ENCODE measurements at regions not wholly inside any gene's neighbourhood (a gene's known extent, or its start where the extent isn't known, plus 50 kb on each side); places are given as distances from the start of the nearest gene placed in this dataset.

DNA sequence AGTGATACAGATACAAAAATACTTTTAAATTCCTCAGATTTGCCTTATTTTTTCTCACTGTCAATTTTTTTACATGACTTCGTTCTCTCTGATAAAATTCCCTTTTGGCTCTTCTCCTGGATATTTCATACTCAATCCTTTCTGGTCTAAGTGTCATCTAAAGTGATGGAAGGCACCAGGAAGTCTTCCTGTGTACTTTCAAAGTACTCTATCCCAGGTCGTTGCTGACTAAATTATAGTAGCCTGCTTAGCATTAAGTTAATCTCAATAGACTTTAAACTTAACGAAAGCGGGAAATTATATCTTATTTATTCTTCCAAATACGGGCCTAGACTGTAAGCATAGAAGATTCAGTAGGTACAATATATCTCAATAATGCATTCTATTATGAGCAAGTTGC is 67.8 kb downstream of the CASP12 start:
- DNase-seq = no peak

DNA sequence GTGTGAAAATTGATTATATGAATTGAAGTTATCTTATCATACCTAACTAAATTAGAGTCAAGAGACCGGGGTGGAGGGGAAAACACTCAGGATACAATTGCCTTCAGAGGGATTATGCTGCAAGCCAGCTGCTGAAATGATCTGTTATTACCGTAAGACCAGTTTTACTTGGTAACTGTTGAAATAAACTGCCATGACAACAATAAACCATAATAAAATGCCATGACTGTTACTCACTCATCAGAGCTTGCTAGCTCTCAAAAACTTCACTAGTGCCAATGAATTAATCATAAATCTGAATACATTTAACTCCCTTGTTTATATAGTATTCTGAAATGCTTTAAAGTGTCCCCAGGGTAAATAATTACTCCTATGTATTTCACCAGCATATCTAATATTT is 68.2 kb downstream of the CASP12 start:
- DNase-seq = no peak

DNA sequence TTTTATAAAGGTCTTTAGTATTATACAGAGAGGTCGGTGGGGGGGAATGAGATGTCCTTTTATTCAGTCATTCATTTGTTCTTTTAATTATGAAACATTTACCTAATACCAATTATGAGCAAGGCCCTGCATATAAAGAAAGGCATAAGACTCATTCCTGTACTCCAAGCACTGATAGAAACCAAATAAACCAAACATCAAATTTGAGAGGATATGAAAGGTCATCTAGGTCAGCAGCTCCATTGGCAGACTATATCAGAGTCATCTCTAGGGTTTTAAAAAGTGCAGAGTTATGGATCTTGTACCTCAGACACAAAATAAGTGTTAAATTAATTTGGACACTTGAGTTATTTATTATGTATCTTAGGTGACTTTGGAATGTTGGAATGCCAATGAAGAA is 71.5 kb downstream of the CASP12 start:
- DNase-seq = no peak

DNA sequence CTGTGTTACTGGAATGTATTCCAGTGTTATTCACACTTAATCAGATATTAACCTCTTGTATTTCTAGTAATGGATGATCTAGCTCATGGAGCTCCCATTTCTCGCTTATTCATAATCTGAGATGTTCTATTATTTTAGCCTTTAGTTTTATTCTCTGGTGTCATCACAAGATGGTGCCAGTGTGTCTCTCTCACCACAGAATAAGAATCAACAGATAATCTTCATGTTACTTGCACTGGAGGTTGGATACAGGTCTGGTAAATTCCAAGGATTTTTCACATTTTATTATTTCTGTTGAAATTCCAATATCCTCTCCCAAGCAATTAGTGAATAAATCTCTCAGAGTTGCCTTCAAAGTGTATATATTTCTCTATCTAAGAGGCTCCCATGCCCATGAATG is 74.6 kb downstream of the CASP12 start:
- no peak for DNase-seq

DNA sequence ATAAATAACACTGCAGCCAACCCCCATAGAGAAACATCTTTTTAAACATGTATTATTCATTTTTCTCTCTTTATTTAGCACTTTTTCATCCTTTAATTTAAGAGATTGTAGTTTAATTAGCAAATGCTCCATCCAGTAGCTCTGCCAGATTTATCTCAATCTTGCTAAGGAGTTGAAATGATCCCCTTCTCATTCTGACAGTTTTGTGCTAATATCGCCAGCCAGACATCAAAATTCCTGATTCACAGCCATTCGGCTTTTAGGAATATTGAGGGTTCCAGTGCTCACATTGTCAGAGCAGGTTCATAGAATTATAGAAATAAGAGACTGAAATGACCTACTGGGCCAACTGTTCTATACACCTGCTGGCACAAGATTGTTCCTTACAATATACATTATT is 77.8 kb downstream of the CASP12 start:
- DNase-seq = no peak

DNA sequence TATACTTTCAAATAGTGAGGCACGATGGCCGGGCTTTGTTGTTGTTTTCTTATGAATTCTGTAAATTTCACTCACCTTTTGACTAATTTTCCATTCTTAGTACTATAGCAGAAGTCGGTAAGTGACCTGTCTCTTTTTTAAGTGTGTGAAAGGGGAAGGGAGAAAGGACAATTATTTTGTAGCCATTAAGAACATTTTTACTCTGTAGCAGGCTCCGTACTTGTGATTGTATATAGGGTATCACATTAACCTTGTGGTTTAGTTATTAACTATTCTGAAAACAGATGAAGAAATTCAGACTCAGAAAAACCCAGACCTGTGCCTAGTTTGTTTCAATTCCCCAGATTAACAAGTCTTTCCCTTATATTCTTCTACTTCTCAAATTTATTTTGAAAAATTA is 78.7 kb downstream of the CASP12 start:
- no peak for DNase-seq

DNA sequence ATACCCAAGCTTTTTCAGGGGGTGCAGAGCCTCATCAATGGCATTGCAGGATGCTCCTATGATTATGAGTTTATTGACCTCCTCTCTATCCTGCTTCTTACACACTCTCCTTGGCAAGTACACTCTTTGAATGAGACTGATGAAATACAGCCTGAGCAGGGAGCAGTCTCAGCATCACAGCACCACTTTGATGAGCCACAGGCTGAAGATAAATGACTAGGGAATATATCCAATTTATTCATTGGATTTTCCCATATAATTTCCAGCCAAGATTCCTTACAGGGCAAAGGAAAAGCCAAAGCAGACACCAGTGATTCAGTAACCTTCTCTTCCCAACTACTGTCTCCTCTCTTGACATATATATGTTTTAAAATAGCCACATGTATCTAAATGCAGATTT is 79.2 kb downstream of the CASP12 start:
- no peak for DNase-seq

DNA sequence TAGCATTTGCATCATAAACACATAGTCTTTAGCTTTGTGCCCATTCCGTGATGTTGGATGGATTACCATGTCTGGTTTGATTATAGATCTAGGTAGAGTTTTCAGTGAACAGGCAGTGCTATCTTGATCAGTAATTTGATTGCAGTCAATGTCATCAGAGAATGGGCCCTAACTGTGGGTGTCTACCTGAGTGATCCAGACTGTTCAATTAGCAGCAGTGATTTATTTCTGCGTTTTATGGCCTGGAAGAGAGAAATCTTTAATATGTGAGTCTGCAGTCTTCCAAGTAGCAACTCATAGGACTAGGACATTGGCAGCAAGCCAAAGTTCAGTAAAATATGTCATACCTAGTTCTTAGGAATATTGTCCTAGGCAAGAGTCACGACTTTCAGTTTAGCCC is 80.3 kb downstream of the CASP12 start:
- no peak for DNase-seq

DNA sequence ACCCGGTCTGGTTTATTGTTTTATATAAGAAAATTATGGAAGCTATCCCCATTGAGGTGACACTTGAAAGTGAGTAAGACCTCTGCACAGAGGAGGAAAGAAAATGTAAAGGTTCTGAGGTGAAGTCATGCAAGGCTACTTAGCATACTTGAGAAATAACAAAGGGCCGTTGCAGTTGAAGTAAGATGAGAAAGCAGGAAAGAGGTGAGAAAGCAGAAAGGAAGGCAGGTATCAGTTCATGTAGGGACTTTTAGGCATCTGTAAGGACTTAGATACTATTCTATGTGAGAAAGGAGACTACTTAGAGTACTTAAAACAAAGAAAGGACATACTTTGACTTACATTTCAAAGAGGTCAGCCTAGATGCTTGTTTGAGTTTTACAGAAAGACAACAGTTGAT is 84.7 kb downstream of the CASP12 start:
- DNase-seq = no peak

DNA sequence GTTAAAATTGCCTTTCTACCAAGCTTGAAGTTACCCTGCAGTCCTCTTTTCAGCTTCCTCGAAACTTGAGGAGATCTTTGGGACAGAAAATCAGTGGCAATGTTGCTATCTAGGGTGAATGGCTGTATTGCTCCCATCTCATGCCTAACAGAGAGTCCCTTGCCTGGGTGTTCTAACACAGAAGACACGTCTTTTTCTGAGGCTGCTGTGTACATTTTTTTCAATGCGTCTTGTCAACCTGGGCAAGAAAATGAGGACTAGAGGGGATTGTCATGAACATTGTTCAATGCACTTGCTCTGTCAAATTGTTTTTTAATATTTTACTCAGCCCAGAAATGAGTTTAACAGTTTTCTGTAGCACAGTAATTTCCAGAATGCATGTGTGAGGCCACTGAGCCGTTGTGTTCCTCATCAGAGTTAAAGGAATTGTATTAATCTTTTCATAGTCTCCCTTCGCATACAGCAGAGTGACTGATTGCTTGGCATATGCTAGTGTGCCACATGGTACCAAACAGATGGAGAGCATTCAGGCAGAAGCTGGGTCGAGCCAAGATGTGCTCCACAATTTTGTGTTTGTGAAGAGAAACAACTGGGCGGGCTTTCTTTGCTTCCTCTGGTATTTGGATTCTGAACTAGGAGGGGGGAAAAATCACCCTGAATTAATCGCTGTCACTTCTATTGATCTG is 86.0 kb downstream of the CASP12 start:
- no peak for DNase-seq

DNA sequence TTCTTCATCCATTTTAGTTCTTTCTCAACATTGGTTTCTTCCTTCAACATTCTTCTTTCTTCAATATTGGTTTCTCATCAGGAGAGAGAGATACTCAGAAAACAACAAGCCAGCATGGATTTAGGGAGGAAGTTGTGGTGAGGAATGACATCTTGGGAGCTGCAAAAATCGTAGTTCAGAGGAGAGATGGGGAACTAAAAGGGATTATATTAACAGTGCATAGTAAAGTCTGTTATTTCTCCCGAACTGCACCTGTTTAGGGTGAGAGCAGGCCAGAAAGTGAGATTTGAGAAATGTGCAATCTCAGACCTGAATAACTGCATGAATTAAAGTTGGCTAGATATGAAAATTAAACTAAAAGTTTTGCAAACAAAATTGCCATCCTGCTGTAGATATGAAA is 94.5 kb downstream of the CASP12 start:
- no peak for DNase-seq

DNA sequence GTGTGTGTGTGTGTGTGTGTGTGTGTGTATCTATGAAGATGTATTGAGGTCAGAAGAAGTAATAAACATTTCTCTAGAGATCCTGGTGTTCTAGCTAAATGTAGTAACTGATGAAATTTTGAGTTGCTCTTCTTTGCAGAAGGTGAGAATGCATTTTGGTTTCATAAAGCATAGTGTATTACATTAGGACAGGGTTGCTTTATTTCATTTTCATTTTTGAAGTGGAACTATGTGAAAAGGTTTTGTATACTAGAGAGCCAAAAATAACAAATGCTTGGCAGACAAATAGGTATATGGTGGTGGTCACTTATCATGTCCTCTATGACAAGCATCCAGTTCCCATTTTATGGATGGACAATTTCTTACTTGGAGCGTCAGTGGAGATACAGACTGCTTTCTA is 99.0 kb downstream of the CASP12 start:
- DNase-seq = no peak

DNA sequence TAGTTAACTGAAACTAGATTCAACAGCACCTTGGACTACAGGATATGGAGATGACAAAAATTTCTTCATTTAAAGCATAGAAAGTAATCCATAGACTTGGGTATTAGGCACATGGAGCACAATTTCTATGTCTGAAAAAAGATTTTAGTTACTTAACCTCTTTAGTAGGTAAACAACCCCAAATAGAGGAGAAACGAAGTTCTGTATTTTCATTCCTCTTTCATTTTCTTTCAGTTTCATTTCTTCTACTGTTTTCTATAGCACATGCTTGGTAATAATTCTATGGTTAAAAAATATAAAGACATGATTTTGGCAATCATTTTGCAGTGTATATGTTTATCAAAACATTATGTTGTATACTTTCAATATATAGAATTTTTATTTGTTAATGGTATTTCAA is 99.5 kb downstream of the CASP12 start:
- DNase-seq = no peak

DNA sequence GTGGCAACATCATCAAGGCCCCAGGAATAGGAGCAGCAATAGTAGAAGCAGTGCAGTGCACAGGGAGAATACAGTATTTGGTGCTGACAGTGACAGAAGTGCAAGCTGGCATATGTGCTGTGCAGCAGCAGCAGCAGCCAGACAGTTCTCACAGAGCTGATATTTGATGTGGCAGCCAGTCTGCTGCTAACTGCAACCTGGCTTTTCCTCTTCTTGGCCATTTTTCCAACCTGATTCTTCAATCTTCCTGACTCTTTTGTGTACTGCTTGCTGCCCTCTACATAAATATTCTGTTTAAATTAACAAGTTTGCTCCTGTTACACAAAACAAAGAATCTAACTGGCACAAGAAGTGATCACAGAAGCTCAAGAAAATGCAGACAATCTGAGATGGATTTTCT is 102.0 kb downstream of the CASP12 start:
- DNase-seq = no peak

DNA sequence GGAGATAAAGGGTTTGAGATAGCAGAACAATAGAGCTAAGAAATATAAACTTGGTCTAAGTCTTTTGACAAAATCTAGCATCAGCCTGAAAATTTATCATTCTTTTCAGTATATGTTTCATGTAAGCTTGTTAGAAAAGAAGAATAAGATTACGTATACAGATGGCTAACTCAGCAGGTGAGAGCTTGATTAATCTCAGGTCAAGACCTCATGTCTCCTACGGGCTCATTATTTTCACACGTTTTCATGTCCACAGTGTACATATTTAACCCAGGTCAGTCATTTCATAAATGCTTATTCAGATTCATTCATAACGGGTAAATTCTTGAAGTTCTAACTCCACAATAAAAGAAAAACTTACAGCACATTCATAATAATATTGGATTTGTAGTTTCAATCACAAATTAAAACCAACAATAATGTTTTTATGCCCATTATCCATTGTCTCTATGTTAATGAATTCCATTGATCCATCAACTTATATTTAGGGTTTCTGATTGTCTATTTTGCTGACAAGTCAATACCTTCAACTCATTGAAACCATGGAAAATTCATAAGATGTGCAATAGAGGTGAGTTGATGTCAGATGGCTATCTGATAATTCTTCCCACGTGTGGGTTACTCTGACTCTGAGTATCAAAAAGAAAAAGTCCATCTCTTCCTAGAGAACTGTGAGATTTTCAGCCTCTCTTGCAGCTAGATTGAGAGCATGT is 102.6 kb downstream of the CASP12 start:
- no peak for DNase-seq

DNA sequence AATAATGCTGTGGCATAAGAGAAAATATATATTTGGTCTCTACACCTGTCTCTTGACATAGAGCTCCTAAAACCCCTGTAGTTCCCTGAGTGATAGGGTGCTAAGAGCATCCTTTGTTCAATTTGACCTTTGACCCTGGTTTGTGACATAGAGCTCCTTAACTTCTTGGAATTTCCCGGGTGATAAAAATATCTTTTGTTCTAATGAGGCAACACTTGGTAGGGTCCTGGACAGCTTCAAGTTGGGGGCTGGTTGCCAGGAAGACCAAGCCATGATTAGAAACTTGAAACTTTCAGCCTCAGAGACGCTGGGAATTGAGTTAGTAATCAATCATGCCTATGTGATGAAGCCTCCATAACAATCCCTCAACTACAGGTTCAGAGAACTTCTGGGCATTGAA is 105.4 kb downstream of the CASP12 start:
- DNase-seq = no peak

DNA sequence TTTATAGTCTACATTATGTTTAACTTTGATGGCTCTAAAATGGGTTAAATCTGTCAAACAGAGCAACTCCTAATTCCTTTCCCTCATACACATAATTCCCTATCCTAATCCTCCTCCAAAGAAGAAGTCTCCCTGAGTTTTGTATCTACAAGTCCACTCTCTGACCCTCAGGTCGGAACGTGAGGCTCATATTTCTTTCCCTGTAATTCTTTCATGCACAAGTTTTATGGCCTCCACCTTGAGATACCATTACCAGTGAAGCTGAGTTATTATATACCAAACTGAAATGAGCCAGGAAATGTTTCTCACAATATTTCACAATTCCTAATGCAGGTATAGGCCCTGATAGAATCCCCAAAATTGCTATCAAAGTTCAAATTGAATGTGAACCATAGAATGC is 106.4 kb downstream of the CASP12 start:
- no peak for DNase-seq

DNA sequence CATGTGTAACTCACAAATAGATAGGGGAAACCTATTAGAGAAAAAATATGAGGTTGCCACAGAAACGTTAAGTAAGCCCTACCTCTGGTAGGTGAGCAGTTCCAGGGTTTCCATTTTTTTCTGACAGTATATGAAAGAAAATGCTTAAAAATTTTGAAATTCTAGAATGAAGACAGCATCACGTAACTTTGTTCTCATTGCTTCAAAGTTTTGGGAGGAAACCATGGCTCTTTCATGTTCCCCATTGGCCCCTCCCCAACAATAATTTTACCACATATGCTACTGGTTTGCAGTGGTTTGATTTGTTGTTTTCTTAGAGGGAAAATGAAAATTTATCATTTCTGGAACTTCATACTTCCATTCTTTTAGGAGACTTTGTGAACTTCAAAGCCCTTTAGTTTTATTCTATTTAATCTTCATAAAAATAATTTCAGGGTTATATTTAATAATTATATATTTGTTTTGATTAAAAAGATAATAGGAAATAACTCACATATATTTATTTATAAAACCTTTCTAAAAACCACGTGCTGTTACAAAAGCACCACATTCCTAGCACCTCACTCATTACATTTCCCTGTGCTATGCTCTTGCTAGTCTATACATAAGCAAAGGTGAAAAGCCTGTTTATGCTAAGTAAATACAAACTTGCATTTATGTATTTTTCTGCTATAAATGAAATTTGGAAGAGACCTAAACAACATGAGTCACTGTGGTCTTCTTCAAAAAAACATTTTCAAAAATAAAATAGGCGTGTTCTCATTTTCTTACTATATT is 113.4 kb downstream of the CASP12 start:
- DNase-seq = no peak

DNA sequence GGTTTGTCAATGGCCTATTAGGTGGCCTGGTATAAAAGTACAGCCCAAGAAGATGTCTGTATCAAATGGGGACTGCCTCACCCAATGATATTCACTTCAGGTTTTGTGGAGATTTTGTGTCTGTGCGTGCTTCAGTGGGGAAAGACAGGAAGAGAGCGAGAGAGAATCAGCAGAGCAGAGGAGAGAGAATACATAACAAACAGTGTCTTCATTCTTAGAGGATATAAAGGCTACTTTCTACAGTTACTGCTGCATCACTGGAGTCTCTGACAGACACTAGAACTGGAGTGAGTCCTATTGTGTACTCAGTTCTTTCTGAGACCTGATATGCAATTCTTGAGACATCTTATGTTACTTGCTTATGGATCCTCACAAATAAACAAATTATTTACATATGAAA is 115.0 kb downstream of the CASP12 start:
- no peak for DNase-seq

DNA sequence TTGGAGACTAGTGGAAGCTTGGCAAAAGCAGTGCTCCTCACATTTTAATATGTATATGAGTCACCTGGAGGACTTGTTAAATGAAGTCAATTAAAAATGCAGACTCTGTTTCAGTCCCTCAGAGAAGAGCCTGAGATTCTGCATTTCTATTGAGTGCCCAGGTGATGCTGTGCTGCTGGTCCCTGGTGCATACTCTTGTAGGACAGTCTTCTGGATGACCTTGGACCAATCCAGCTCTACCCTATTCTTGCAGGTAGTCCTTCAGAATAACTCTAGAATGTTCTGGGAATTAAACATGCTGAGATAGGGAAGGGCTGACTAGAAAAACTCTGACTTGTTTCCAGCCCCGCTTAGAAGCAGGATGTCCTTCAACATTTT is 115.9 kb downstream of the CASP12 start:
- no peak for DNase-seq

DNA sequence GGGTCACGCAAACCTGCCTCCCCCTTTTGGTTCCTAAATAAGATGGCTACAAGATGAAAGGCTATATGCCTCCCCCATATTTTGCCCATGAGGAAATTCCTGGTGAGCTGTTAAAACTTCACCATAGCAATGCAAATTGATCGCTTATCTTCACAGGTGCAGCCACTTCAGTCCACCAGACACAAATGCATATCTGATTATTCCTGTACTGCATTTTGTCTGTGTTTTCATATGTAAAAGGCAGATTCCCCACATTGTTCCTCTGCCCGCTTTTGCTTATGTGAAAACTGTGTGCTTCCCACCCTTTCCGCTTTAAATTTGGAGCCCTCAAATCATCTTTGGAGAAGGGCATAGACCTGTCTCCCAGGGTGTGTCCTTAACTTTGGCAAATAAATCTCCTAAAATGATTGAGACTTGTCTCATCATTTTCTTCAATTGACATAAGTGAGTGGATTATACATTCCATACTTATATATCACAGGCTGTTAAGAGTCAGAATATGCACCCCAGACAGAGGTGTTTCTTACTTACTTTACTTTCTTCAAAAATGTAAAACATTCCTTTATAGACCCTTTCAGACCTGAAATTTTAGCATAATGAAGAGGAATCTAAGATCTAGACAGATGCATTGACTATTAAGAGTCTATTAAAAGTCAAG is 116.4 kb downstream of the CASP12 start:
- no peak for DNase-seq

DNA sequence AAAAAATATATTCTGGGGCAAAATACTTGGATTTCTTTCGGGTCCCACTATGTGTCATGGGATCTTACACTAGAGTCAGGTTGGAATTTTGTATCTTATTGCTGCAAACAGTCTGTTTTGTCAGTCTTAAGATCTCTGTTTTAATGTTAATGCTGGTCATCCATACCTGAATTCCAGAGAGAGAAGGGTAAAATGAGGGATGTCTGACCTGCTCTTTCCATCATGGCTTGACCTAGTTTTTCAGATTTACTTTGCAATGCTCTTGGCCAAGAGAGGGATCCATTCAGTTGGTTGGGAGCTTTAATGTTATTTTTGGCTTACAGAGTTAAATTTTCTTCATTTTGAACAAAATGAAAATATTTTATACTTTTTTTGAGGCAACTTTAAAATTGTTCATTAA is 117.2 kb downstream of the CASP12 start:
- DNase-seq = no peak

DNA sequence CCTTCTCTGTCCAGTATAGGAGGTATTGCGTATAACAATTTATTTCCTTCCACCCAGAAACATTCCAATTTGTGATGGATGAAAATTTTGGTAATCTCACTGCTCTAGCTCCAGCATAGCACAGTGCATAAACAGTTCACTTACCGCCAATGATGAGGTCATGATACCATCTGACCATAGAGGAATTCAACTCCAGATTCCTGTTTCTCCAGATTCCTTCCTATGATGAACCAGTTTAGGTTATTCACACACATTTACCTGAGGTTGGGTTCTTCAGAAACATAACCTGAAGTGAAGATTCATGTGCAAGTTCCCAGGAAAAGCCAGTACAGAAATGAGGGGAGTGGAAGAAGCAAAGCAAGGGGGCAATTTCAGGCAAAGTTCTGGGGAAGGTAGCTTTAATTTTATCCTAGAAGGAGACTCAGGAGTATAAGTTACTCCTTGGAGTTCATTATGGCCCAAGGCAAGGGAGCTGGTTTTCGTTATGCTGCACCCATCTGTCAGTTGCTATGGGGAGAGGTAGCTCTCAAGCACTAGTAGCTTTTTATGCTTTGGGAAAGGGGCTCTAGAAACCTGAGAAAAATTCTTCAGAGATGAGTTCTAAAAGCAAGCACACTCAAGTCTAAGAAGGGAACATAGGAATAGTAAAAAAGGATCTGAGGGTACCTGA is 121.6 kb downstream of the CASP12 start:
- no peak for DNase-seq

Data from NCI-H187 treated with DMSO at 0.1 percent for 48 hours (cell line).